OCI-LY3 (cell line): ENCODE measurements at regions not wholly inside any gene's neighbourhood (a gene's known extent, or its start where the extent isn't known, plus 50 kb on each side); places are given as distances from the start of the nearest gene placed in this dataset.

ENCODE experiments used
- H2AFZ ChIP-seq: fragments of 200-600, 300-600 bp; shearing (Covaris generic); 2 replicates; pipeline ENCODE4 v1.6.0; 2014; ENCODE audit warnings: antibody characterized with exemption, low read depth, low read length
- H3K27ac ChIP-seq: fragments of 200-600, 300-600 bp; sonication (generic); 2 replicates; pipeline ENCODE4 v1.5.1; 2014; ENCODE audit warnings: mild to moderate bottlenecking, low read length, moderate library complexity, mixed read lengths
- H3K27me3 ChIP-seq: fragments of 200-600, 300-600 bp; sonication (generic); 2 replicates; pipeline ENCODE4 v1.6.1; 2014; ENCODE audit warnings: low read depth, low read length, mixed read lengths
- H3K36me3 ChIP-seq: fragments of 200-600, 300-600 bp; sonication (generic); replicated peaks from 2 replicates; pipeline ENCODE3; 2014; ENCODE audit warnings: low read depth, low read length, mixed read lengths
- H3K4me1 ChIP-seq: fragments of 300-600, 200-600 bp; sonication (generic); 2 replicates; pipeline ENCODE4 v1.6.1; 2014; ENCODE audit warnings: low read length, mixed read lengths
- H3K4me2 ChIP-seq: fragments of 200-600, 300-600 bp; sonication (generic); 2 replicates; pipeline ENCODE4 v1.6.1; 2014; ENCODE audit warnings: low read length, mixed read lengths
- H3K4me3 ChIP-seq: fragments of 300-600, 200-600 bp; sonication (generic); 2 replicates; pipeline ENCODE4 v1.5.1; 2014; ENCODE audit warnings: antibody characterized with exemption, mild to moderate bottlenecking, low read length, moderate library complexity
- H3K79me2 ChIP-seq: fragments of 300-600, 200-600 bp; shearing (Covaris generic); 2 replicates; pipeline ENCODE4 v1.6.1; 2014; ENCODE audit warnings: mild to moderate bottlenecking, low read length, mixed read lengths
- H3K9ac ChIP-seq: fragments of 300-600, 200-600 bp; shearing (Covaris generic); 2 replicates; pipeline ENCODE4 v1.6.0; 2014; ENCODE audit warnings: mild to moderate bottlenecking, low read length, moderate library complexity
- H3K9me3 ChIP-seq: fragments of 200-600, 300-600 bp; shearing (Covaris generic); 2 replicates; pipeline ENCODE4 v1.6.1; 2014; ENCODE audit warnings: low read length, mixed read lengths; ENCODE audit not compliant: insufficient read depth
- H4K20me1 ChIP-seq: fragments of 200-600, 300-600 bp; sonication (generic); 2 replicates; pipeline ENCODE4 v1.6.1; 2016; ENCODE audit warnings: low read length, mixed read lengths; ENCODE audit not compliant: insufficient read depth
- EZH2phosphoT487 ChIP-seq: fragments of 200-600 bp; shearing (Covaris generic); IDR thresholded peaks from 2 replicates; pipeline ENCODE4 v1.6.1; 2018; ENCODE audit warnings: antibody characterized with exemption, mixed run types, low read depth
- TF ChIP-seq, protein P1 (sequence below): fragments of 200-600, 300-600 bp; sonication (generic); IDR thresholded peaks from 2 replicates; pipeline ENCODE4 v1.5.1; 2014; ENCODE audit warnings: antibody characterized with exemption, low read length, low read depth

DNA sequence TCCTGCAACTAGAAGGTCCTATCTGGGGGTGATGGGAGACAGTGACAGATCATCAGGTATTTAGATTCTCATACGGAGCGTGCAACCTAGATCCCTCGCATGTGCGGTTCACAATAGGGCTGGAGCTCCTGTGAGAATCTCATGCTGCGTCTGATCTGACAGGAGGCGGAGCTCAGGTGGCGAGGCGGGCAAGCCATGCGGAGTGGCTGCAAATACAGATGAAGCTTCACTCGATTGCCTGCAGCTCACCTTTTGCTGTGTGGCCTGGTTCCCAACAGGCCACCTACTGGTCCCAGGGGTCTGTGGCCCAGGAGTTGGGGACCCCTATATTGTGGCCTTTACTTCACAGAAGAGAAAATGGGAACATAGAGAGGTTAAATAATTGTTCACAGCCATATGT, 200.4 kb downstream of the IRF8 start:
- no peaks in the 10 kb centered on the region for H3K4me1 ChIP-seq
- no peaks in the 10 kb centered on the region for H4K20me1 ChIP-seq
- H3K4me2 ChIP-seq: no peak overlapping the region
- no peak overlapping the region for H3K9ac ChIP-seq
- H3K27me3 ChIP-seq: peaks cover 7% of the 10 kb centered on the region
- H3K36me3 ChIP-seq: no peaks in the 10 kb centered on the region
- no peaks in the 10 kb centered on the region for H3K9me3 ChIP-seq
- H3K27ac ChIP-seq: no peak overlapping the region
- H2AFZ ChIP-seq: no peak overlapping the region
- TF ChIP-seq, protein P1, sequence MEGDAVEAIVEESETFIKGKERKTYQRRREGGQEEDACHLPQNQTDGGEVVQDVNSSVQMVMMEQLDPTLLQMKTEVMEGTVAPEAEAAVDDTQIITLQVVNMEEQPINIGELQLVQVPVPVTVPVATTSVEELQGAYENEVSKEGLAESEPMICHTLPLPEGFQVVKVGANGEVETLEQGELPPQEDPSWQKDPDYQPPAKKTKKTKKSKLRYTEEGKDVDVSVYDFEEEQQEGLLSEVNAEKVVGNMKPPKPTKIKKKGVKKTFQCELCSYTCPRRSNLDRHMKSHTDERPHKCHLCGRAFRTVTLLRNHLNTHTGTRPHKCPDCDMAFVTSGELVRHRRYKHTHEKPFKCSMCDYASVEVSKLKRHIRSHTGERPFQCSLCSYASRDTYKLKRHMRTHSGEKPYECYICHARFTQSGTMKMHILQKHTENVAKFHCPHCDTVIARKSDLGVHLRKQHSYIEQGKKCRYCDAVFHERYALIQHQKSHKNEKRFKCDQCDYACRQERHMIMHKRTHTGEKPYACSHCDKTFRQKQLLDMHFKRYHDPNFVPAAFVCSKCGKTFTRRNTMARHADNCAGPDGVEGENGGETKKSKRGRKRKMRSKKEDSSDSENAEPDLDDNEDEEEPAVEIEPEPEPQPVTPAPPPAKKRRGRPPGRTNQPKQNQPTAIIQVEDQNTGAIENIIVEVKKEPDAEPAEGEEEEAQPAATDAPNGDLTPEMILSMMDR: no peak
- no peak for TF ChIP-seq EZH2phosphoT487
- no peaks in the 10 kb centered on the region for H3K79me2 ChIP-seq
- H3K4me3 ChIP-seq: no peak overlapping the region

DNA sequence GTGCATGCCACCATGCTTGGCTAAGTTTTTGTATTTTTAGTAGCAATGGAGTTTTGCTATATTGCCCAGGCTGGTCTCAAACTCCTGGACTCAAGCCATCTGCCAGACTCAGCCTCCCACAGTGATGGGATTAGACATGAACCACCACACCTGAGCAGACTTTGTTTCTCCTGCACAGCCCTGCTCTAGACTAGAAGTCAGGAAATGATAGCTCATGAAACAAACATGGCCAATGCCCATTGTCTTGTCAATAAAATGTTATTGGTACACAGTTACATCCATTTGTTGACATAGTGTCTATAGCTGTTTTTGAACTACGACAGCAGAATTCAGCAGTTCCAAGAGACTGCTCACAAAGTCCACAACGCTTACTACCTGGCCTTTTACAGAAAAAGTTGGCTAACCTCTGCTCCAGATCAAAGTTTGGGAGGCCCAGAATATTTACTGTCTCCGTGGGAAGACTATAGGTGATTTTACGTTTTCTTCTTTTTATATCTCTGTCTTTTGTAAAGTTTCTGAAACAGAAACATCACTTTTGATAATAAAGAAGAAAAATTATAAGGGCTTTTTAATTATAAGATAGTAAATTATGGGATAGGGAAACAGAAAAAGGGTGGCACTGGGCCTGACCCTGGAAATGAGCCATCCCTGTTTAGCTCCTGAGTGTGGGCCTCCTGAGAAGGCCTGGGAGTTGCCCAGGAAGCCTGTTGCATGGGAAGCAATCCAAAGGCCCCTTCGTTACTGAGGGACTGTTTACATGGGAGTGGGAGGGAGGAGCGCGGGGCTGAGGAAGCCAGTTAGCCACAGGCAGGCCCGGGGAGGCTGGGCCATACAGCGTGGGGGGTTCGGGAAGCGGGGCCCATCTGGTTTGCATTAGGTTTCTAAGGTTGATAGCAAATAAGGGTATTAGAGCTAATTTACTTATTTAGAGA, 201.5 kb downstream of the IRF8 start:
- H3K79me2 ChIP-seq: no peaks in the 10 kb centered on the region

DNA sequence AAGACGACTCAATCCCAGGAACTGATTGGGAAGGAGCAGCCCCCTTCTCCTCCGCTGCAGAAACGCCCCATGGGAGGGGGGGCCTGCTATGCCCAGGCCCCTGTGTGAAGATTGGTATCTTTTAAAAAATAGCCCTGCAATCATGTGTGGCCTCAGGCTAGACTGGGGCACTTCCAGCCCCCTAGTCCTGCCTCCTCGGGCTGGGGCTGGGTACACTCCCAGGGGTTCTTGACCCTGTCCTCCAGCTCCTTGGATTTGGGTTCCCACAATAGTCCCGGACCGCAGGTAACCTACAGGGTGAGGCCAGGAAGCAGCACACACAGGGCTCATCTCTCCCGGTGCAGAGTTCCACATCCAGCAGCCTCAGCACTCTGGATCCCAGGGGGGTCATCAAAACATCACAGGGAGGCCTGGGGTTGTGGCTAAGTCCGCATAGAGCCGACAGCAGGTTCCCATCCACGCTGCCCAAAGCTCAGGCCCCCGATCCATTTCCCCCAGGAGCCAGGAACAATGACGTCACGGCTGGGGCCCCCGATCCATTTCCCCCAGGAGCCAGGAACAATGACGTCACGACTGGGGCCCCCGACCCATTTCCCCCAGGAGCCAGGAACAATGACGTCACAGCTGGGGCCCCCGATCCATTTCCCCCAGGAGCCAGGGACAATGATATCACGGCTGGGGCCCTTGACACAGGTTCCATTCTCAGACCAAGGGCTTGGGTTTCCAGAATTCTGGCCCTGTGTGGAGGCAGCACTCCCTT, 202.4 kb downstream of the IRF8 start:
- Histone ChIP-seq H3K4me3 (no peak overlapping the region), H3K4me2 (no peak overlapping the region), H3K36me3 (no peaks in the 10 kb centered on the region), H3K27ac (no peak overlapping the region), H4K20me1 (no peaks in the 10 kb centered on the region), H2AFZ (no peak overlapping the region), H3K4me1 (no peaks in the 10 kb centered on the region), H3K9me3 (no peaks in the 10 kb centered on the region), H3K9ac (no peak overlapping the region), H3K79me2 (no peaks in the 10 kb centered on the region), H3K27me3 (peaks cover 11% of the 10 kb centered on the region)
- TF ChIP-seq EZH2phosphoT487: no peak
- TF ChIP-seq, protein P1: no peak

More for the DNA sequence above, 201.5 kb downstream of the IRF8 start:
- Histone ChIP-seq H3K27me3 (peaks cover 11% of the 10 kb centered on the region), H3K9ac (no peak overlapping the region), H3K27ac (no peak overlapping the region), H3K4me3 (no peak overlapping the region), H3K4me2 (no peak overlapping the region), H3K36me3 (no peaks in the 10 kb centered on the region), H3K4me1 (no peaks in the 10 kb centered on the region), H3K9me3 (no peaks in the 10 kb centered on the region), H2AFZ (no peak overlapping the region), H4K20me1 (no peaks in the 10 kb centered on the region)
- TF ChIP-seq, protein P1: no peak
- no peak for TF ChIP-seq EZH2phosphoT487

DNA sequence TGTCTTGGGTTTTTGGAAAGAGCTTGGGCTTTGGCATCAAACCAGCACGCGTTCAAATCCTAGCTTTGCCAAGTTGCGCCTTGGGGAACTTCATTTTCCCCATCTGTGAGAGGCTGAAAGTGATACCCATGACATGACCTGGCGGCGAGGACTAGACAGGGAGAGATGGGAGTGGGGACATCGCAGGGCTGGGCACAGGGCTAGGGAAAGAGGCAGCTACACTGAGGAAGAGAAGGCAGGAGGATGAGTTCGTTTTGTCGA, 202.9 kb downstream of the IRF8 start:
- Histone ChIP-seq H4K20me1 (no peaks in the 10 kb centered on the region), H3K9ac (no peak overlapping the region), H3K9me3 (no peaks in the 10 kb centered on the region), H3K79me2 (no peaks in the 10 kb centered on the region), H3K27me3 (peaks cover 11% of the 10 kb centered on the region), H3K4me2 (no peak overlapping the region), H3K4me3 (no peak overlapping the region), H3K4me1 (no peaks in the 10 kb centered on the region), H3K36me3 (no peaks in the 10 kb centered on the region), H2AFZ (no peak overlapping the region), H3K27ac (no peak overlapping the region)
- TF ChIP-seq, protein P1: no peak
- no peak for TF ChIP-seq EZH2phosphoT487
